DND-41 (cell line): ENCODE measurements at regions not wholly inside any gene's neighbourhood (a gene's known extent, or its start where the extent isn't known, plus 50 kb on each side); places are given as distances from the start of the nearest gene placed in this dataset.

Source experiments
- ATAC-seq: fragments of 200-7000 bp; cut with Tn5 transposase; 3 replicates; pipeline ENCODE4 v1.9.1; 2021; ENCODE audit warnings: low read depth; ENCODE audit not compliant: insufficient read depth
- DNase-seq: peaks from one replicate; pipeline ENCODE4 v3.0.0-alpha.2; 2020
- H2AFZ ChIP-seq: 2 replicates; pipeline ENCODE4 v1.6.0; 2012; ENCODE audit warnings: low read depth, low read length
- H3K27ac ChIP-seq: 2 replicates; pipeline ENCODE4 v1.5.1; 2012; ENCODE audit warnings: low read length, inconsistent platforms
- H3K27me3 ChIP-seq: fragments of 200-600 bp; sonication (generic); 2 replicates; pipeline ENCODE4 v1.6.0; 2012; ENCODE audit warnings: low read length, mild to moderate bottlenecking, inconsistent platforms; ENCODE audit not compliant: insufficient read depth, poor library complexity
- H3K36me3 ChIP-seq: 2 replicates; pipeline ENCODE4 v1.5.1; 2012; ENCODE audit warnings: low read length, inconsistent platforms; ENCODE audit not compliant: insufficient read depth
- H3K4me1 ChIP-seq: 2 replicates; pipeline ENCODE4 v1.5.1; 2012; ENCODE audit warnings: mild to moderate bottlenecking, low read length; ENCODE audit not compliant: insufficient read depth
- H3K4me2 ChIP-seq: 2 replicates; pipeline ENCODE4 v1.6.0; 2012; ENCODE audit warnings: mild to moderate bottlenecking, moderate library complexity, low read length, inconsistent platforms; ENCODE audit not compliant: insufficient read depth
- H3K4me3 ChIP-seq, 2 experiments: fragments of 200-600 bp in 1 of 2; shearing (Covaris generic) in 1 of 2; 2 replicates each; pipeline ENCODE4 v1.5.1; 2012 to 2016; ENCODE audit warnings: inconsistent platforms in 2 of 2, low read length in 2 of 2, mild to moderate bottlenecking in 2 of 2, low read depth in 1 of 2, moderate library complexity in 1 of 2
- H3K79me2 ChIP-seq: 2 replicates; pipeline ENCODE4 v1.6.0; 2012; ENCODE audit warnings: low read length, inconsistent platforms; ENCODE audit not compliant: insufficient read depth
- H3K9ac ChIP-seq: 2 replicates; pipeline ENCODE4 v1.6.0; 2012; ENCODE audit warnings: low read depth, mild to moderate bottlenecking, inconsistent platforms, low read length, moderate library complexity
- H3K9me3 ChIP-seq: 2 replicates; pipeline ENCODE4 v1.5.1; 2012; ENCODE audit warnings: low read length, moderate library complexity, mild to moderate bottlenecking, inconsistent platforms; ENCODE audit not compliant: insufficient read depth, severe bottlenecking
- H4K20me1 ChIP-seq: 2 replicates; pipeline ENCODE4 v1.6.0; 2012; ENCODE audit warnings: low read length; ENCODE audit not compliant: insufficient read depth
- EZH2 ChIP-seq: IDR thresholded peaks from 3 replicates; pipeline ENCODE4 v1.6.1; 2012; ENCODE audit warnings: borderline replicate concordance, low read depth, mild to moderate bottlenecking, moderate library complexity, low read length, inconsistent platforms; ENCODE audit not compliant: severe bottlenecking
- TF ChIP-seq, protein P1 (sequence below): IDR thresholded peaks from 2 replicates; pipeline ENCODE4 v1.5.1; 2012; ENCODE audit warnings: borderline replicate concordance, low read length, moderate library complexity, mild to moderate bottlenecking; ENCODE audit not compliant: poor library complexity, severe bottlenecking; ENCODE audit errors: extremely low read depth

DNA sequence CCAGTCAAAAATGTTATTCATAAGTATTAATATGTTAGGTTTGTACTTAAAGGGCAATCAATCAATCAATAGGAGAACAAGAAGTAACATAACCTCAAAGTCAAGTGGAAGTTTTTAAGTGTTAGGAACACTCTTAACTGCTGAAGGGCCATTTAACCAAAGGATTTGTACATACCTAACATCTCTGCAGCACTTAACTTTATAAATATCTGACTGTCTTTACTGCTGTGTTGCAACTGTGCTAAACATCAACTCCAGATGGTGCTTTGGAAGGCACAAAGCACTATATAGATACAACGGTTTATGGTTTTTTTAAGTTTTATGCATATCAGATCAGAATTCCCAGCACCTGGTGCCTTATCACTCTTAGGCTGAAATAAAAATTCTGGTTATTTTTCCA, 604.9 kb upstream of the PTGER4 start:
- Histone ChIP-seq H3K27ac (no peak overlapping the region), H3K9ac (no peak overlapping the region), H3K4me3 (no peak overlapping the region), H2AFZ (no peak overlapping the region), H3K79me2 (no peaks in the 10 kb centered on the region), H4K20me1 (no peaks in the 10 kb centered on the region), H3K27me3 (no peaks in the 10 kb centered on the region), H3K4me2 (no peak overlapping the region), H3K36me3 (no peaks in the 10 kb centered on the region), H3K9me3 (peaks cover 4% of the 10 kb centered on the region), H3K4me1 (no peaks in the 10 kb centered on the region)
- ATAC-seq (no peak), DNase-seq (no peak)
- TF ChIP-seq, protein P1, sequence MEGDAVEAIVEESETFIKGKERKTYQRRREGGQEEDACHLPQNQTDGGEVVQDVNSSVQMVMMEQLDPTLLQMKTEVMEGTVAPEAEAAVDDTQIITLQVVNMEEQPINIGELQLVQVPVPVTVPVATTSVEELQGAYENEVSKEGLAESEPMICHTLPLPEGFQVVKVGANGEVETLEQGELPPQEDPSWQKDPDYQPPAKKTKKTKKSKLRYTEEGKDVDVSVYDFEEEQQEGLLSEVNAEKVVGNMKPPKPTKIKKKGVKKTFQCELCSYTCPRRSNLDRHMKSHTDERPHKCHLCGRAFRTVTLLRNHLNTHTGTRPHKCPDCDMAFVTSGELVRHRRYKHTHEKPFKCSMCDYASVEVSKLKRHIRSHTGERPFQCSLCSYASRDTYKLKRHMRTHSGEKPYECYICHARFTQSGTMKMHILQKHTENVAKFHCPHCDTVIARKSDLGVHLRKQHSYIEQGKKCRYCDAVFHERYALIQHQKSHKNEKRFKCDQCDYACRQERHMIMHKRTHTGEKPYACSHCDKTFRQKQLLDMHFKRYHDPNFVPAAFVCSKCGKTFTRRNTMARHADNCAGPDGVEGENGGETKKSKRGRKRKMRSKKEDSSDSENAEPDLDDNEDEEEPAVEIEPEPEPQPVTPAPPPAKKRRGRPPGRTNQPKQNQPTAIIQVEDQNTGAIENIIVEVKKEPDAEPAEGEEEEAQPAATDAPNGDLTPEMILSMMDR: no peak
- no peak for TF ChIP-seq EZH2

DNA sequence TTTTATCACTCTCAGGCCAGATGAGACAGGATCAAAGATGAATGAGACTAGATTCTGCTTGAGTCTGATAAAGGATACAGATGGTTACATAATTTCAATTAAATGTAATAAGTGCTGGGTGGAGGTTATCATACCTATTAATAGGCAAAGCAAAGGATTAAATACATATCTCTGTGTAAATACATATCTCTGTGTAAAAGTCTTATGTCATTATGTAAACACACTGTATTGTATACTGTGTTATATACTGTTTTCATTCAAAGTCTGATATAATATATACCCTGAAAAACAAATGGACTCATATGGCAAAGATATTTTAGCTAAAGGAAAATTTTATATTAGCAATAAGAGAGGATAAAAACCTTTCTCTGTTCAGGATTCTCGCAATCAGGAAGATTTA, 605.8 kb upstream of the PTGER4 start:
- Histone ChIP-seq H3K9ac (no peak overlapping the region), H3K4me2 (no peak overlapping the region), H4K20me1 (no peaks in the 10 kb centered on the region), H3K27ac (no peak overlapping the region), H3K4me1 (no peaks in the 10 kb centered on the region), H3K27me3 (no peaks in the 10 kb centered on the region), H3K9me3 (peaks cover 4% of the 10 kb centered on the region), H3K36me3 (no peaks in the 10 kb centered on the region), H3K4me3 (no peak overlapping the region), H2AFZ (no peak overlapping the region), H3K79me2 (no peaks in the 10 kb centered on the region)
- DNase-seq (no peak), ATAC-seq (no peak)
- TF ChIP-seq, protein P1: no peak
- no peak for TF ChIP-seq EZH2

DNA sequence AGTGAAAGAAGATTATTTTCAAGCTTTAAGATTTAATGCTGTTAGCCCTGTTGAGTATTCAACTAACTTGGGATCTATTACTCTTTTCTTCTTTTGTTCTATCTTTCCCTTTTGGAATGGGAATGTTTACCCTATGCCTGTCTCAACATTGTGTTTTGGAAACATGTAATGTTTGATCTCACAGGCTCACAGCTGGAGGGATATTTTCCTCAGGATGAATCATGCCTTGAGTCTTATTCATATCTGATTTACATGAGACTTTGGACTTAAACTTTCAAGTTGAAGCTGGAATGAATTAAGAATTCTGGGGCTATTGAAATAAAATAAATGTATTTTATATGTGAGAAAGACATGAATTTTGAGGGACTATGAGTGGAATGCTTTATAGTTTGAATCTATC, 607.8 kb upstream of the PTGER4 start:
- Histone ChIP-seq H3K4me3 (no peak overlapping the region), H3K79me2 (no peaks in the 10 kb centered on the region), H3K9me3 (no peaks in the 10 kb centered on the region), H3K4me2 (no peak overlapping the region), H4K20me1 (no peaks in the 10 kb centered on the region), H3K4me1 (no peaks in the 10 kb centered on the region), H3K27ac (no peak overlapping the region), H3K27me3 (no peaks in the 10 kb centered on the region), H3K9ac (no peak overlapping the region), H3K36me3 (no peaks in the 10 kb centered on the region), H2AFZ (no peak overlapping the region)
- DNase-seq: no peak
- ATAC-seq: no peak
- TF ChIP-seq EZH2: no peak
- TF ChIP-seq, protein P1: no peak

DNA sequence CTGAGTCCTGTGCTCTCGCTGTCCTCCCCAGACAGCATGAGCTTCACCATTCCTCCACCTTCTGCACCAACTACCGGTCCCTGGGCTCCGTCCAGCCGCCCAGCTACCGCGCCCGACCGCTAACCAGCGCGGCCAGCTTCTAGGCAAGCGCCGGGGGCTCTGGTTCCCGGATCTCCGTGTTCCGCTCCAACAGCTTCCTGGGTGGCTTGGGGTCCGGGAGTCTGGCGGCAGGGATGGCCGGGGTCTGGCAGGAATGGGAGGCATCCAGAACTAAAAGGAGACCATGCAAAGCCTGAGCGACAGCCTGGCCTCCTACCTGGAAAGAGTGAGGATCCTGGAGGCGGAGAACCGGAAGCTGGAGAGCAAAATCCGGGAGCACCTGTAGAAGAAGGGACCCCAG, 613.1 kb upstream of the PTGER4 start:
- Histone ChIP-seq H3K4me1 (no peaks in the 10 kb centered on the region), H3K4me2 (no peak overlapping the region), H3K27me3 (no peaks in the 10 kb centered on the region), H3K4me3 (no peak overlapping the region), H3K79me2 (no peaks in the 10 kb centered on the region), H3K9ac (no peak overlapping the region), H3K9me3 (no peaks in the 10 kb centered on the region), H3K27ac (no peak overlapping the region), H3K36me3 (no peaks in the 10 kb centered on the region), H2AFZ (no peak overlapping the region), H4K20me1 (no peaks in the 10 kb centered on the region)
- TF ChIP-seq, protein P1: no peak
- TF ChIP-seq EZH2: no peak
- DNase-seq (no peak), ATAC-seq (no peak)
